Tibial nerve (tissue), 4 donors: ENCODE measurements at regions not wholly inside any gene's neighbourhood (a gene's known extent, or its start where the extent isn't known, plus 50 kb on each side); places are given as distances from the start of the nearest gene placed in this dataset.
A peak's percentile ranks its signal among the peaks of the same experiment; 100 is the strongest.

Source experiments
- DNase-seq, 2 donors: peaks; one replicate each; pipeline ENCODE4 v3.0.0-alpha.2; 2019; ENCODE audit warnings: low spot score in 2 of 2
- H3K27ac ChIP-seq, 4 donors: fragments of 200-600 bp; sonication (generic) in 3 of 4; one replicate each; pipeline ENCODE4 v1.5.1; 2017 to 2019; ENCODE audit warnings: mild to moderate bottlenecking in 1 of 4
- H3K27me3 ChIP-seq, 2 donors: fragments of 200-600 bp; sonication (generic) in 1 of 2; one replicate each; pipeline versions ENCODE4 v1.5.1 to v1.6.0; 2017 to 2019
- H3K36me3 ChIP-seq, 3 donors: fragments of 200-600 bp; sonication (generic); one replicate each; pipeline ENCODE4 v1.5.1; 2018 to 2019
- H3K4me1 ChIP-seq, 4 donors: fragments of 200-600 bp; sonication (generic) in 3 of 4; one replicate each; pipeline ENCODE4 v1.5.1; 2017 to 2019
- H3K4me3 ChIP-seq, 4 donors: fragments of 200-600 bp; sonication (generic) in 3 of 4; one replicate each; pipeline ENCODE4 v1.5.1; 2017 to 2019; ENCODE audit warnings: mild to moderate bottlenecking in 1 of 4, moderate library complexity in 1 of 4
- H3K9me3 ChIP-seq, 4 donors: fragments of 200-600 bp; sonication (generic) in 3 of 4; one replicate each; pipeline ENCODE4 v1.5.1; 2017 to 2019
- CTCF ChIP-seq, 5 experiments: fragments of 200-600 bp in 3 of 5; fragments of 450-650 bp in 2 of 5; sonication (generic) in 3 of 5; IDR thresholded peaks; one replicate each; pipeline ENCODE4 v1.5.1; 2016 to 2019; ENCODE audit warnings: antibody characterized with exemption in 5 of 5, mild to moderate bottlenecking in 3 of 5, moderate library complexity in 2 of 5
- EP300 ChIP-seq, 2 donors: sonication (generic); formaldehyde crosslinking; IDR thresholded peaks; one replicate each; pipeline ENCODE4 v1.6.1; 2017; ENCODE audit warnings: antibody characterized with exemption in 2 of 2, mild to moderate bottlenecking in 1 of 2
- POLR2A ChIP-seq, 2 donors: fragments of 450-650 bp; IDR thresholded peaks; one replicate each; pipeline ENCODE4 v1.6.1; 2017; ENCODE audit warnings: antibody characterized with exemption in 2 of 2, mild to moderate bottlenecking in 2 of 2, moderate library complexity in 2 of 2
- whole genome bisulfite sequencing, 2 donors: methylation state at CpG; one replicate each; pipeline ENCODE4 v1.1.5; 2018; 5-methylcytosine and 5-hydroxymethylcytosine counted together

- 65 to 68% methylated on average over 4 of the region's 4 CpGs for WGBS, 2 donors
- DNase-seq: no peak
- TF ChIP-seq POLR2A (IDR thresholded peaks at IDR 0.05) (no peak), CTCF (IDR thresholded peaks at IDR 0.05) (no peak), EP300 (IDR thresholded peaks at IDR 0.05) (no peak)
- no peak overlapping the region for H3K4me3 ChIP-seq
- peak overlapping the region in 3 of 4 donors; percentile 17 to 94 (median 60) for H3K27ac ChIP-seq
- no peaks in the 10 kb centered on the region for H3K9me3 ChIP-seq
- no peaks in the 10 kb centered on the region for H3K27me3 ChIP-seq
- H3K4me1 ChIP-seq: peaks cover 0 to 34% (median 15%) of the 10 kb centered on the region in 4 donors
- no peaks in the 10 kb centered on the region for H3K36me3 ChIP-seq
These were observed 532.7 kb downstream of the SOX2 start for GRCh38 chr3:182244222-182244971.

- H3K4me1 ChIP-seq: peaks cover 0 to 34% (median 15%) of the 10 kb centered on the region in 4 donors
- H3K27me3 ChIP-seq: no peaks in the 10 kb centered on the region
- WGBS, 2 donors: 93% methylated on average over 5 of the region's 5 CpGs
- TF ChIP-seq POLR2A (IDR thresholded peaks at IDR 0.05): no peak
- no peak for TF ChIP-seq EP300 (IDR thresholded peaks at IDR 0.05)
- TF ChIP-seq CTCF (IDR thresholded peaks at IDR 0.05): no peak
- DNase-seq: no peak
- no peak overlapping the region for H3K27ac ChIP-seq
- H3K36me3 ChIP-seq: no peaks in the 10 kb centered on the region
- H3K4me3 ChIP-seq: no peak overlapping the region
- no peaks in the 10 kb centered on the region for H3K9me3 ChIP-seq
These were observed 533.3 kb downstream of the SOX2 start for GRCh38 chr3:182245059-182245458.

GRCh38 chr3:182246870-182247269 lies 535.1 kb downstream of the SOX2 start:
- no peaks in the 10 kb centered on the region for H3K9me3 ChIP-seq
- no peak for TF ChIP-seq EP300 (IDR thresholded peaks at IDR 0.05)
- TF ChIP-seq CTCF (IDR thresholded peaks at IDR 0.05): no peak
- TF ChIP-seq POLR2A (IDR thresholded peaks at IDR 0.05): no peak
- peaks cover 0 to 23% (median 12%) of the 10 kb centered on the region in 4 donors for H3K4me1 ChIP-seq
- no peak for DNase-seq
- no peaks in the 10 kb centered on the region for H3K27me3 ChIP-seq
- H3K27ac ChIP-seq: no peak overlapping the region
- H3K4me3 ChIP-seq: no peak overlapping the region
- no peaks in the 10 kb centered on the region for H3K36me3 ChIP-seq
- WGBS, 2 donors: 63% methylated on average over 5 of the region's 5 CpGs

- no peak for DNase-seq
- Histone ChIP-seq H3K36me3 (no peaks in the 10 kb centered on the region), H3K4me3 (no peak overlapping the region), H3K4me1 (peaks cover 0 to 9% (median 4%) of the 10 kb centered on the region in 4 donors), H3K9me3 (no peaks in the 10 kb centered on the region), H3K27ac (no peak overlapping the region), H3K27me3 (no peaks in the 10 kb centered on the region)
- WGBS, 2 donors: 53 to 56% methylated on average over 5 of the region's 5 CpGs
- TF ChIP-seq EP300 (IDR thresholded peaks at IDR 0.05) (no peak), POLR2A (IDR thresholded peaks at IDR 0.05) (no peak), CTCF (IDR thresholded peaks at IDR 0.05) (no peak)
These were observed 536.7 kb downstream of the SOX2 start for GRCh38 chr3:182248349-182248880.

- Histone ChIP-seq H3K27me3 (no peaks in the 10 kb centered on the region), H3K4me3 (no peak overlapping the region), H3K27ac (peak overlapping the region in 1 of 4 donors; percentile 21), H3K9me3 (no peaks in the 10 kb centered on the region), H3K36me3 (no peaks in the 10 kb centered on the region), H3K4me1 (peaks cover 0 to 2% (median 0%) of the 10 kb centered on the region in 4 donors)
- TF ChIP-seq POLR2A (IDR thresholded peaks at IDR 0.05): no peak
- 32 to 46% methylated on average over 5 of the region's 5 CpGs for WGBS, 2 donors
- no peak for DNase-seq
These were observed 540.5 kb upstream of the ATP11B start for GRCh38 chr3:182252802-182253201.
